HEK293T (cell line): ENCODE measurements at regions not wholly inside any gene's neighbourhood (a gene's known extent, or its start where the extent isn't known, plus 50 kb on each side); places are given as distances from the start of the nearest gene placed in this dataset.

Experiments
- ARNT ChIP-seq: fragments of 450-650 bp; IDR thresholded peaks from 2 replicates; pipeline ENCODE4 v1.6.1; 2017; ENCODE audit warnings: mild to moderate bottlenecking
- BHLHE40 ChIP-seq: fragments of 450-650 bp; IDR thresholded peaks from 2 replicates; pipeline ENCODE4 v1.6.1; 2016; ENCODE audit warnings: mild to moderate bottlenecking, moderate library complexity, borderline replicate concordance
- CTBP1 ChIP-seq: fragments of 450-650 bp; IDR thresholded peaks from 2 replicates; pipeline ENCODE4 v1.6.1; 2016; ENCODE audit warnings: borderline replicate concordance
- FOXA1 ChIP-seq: fragments of 450-650 bp; IDR thresholded peaks from 2 replicates; pipeline ENCODE4 v1.6.1; 2016; ENCODE audit warnings: mild to moderate bottlenecking
- FOXK2 ChIP-seq: fragments of 450-650 bp; IDR thresholded peaks from 2 replicates; pipeline ENCODE4 v1.6.1; 2016; ENCODE audit warnings: mild to moderate bottlenecking
- FOXM1 ChIP-seq: fragments of 450-650 bp; IDR thresholded peaks from 2 replicates; pipeline ENCODE4 v1.6.1; 2017; ENCODE audit warnings: mild to moderate bottlenecking, borderline replicate concordance
- HDGF ChIP-seq: fragments of 450-650 bp; IDR thresholded peaks from 2 replicates; pipeline ENCODE4 v1.6.1; 2017; ENCODE audit warnings: antibody characterized with exemption, borderline replicate concordance
- LEF1 ChIP-seq: fragments of 450-650 bp; IDR thresholded peaks from 2 replicates; pipeline ENCODE4 v1.6.1; 2017; ENCODE audit warnings: mild to moderate bottlenecking, borderline replicate concordance
- SP1 ChIP-seq: fragments of 450-650 bp; IDR thresholded peaks from 2 replicates; pipeline ENCODE4 v1.6.1; 2017
- SUZ12 ChIP-seq: fragments of 450-650 bp; IDR thresholded peaks from 2 replicates; pipeline ENCODE4 v1.6.1; 2016; ENCODE audit warnings: mild to moderate bottlenecking
- TARDBP ChIP-seq: fragments of 450-650 bp; IDR thresholded peaks from 2 replicates; pipeline ENCODE4 v1.6.1; 2016
- ZNF384 ChIP-seq: fragments of 450-650 bp; IDR thresholded peaks from 2 replicates; pipeline ENCODE4 v1.6.1; 2016
- TF ChIP-seq, protein P1 (sequence below): fragments of 450-650 bp; IDR thresholded peaks from 2 replicates; pipeline ENCODE4 v1.6.1; 2016

DNA sequence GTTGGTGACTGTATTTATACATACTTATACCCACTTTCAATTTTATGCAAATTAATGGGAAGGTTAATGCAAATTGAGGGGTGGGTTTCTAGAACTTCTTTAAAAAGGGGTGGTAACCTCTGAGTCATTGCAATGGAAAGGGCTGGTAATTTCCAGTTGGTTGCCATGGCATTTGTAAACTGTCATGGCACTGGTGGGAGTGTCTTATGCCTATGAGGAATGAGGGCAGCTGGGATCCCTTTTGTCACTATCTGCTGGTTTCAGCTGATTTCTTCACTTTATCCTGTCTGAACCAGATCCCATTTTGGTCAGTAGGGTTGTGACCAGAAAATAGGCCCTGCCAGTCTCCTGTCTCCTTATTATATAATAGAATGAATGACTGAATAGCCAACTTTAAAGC, 1006.7 kb upstream of the GOT2 start:
- TF ChIP-seq HDGF (no peak), FOXK2 (no peak), SUZ12 (no peak), BHLHE40 (no peak), FOXA1 (no peak), FOXM1 (no peak), TARDBP (no peak), ZNF384 (no peak), SP1 (no peak), ARNT (no peak), CTBP1 (no peak), LEF1 (no peak)
- TF ChIP-seq, protein P1, sequence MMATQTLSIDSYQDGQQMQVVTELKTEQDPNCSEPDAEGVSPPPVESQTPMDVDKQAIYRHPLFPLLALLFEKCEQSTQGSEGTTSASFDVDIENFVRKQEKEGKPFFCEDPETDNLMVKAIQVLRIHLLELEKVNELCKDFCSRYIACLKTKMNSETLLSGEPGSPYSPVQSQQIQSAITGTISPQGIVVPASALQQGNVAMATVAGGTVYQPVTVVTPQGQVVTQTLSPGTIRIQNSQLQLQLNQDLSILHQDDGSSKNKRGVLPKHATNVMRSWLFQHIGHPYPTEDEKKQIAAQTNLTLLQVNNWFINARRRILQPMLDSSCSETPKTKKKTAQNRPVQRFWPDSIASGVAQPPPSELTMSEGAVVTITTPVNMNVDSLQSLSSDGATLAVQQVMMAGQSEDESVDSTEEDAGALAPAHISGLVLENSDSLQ = no peak
